ENCODE measurements at regions not wholly inside any gene's neighbourhood (a gene's known extent, or its start where the extent isn't known, plus 50 kb on each side); places are given as distances from the start of the nearest gene placed in this dataset.

DNA sequence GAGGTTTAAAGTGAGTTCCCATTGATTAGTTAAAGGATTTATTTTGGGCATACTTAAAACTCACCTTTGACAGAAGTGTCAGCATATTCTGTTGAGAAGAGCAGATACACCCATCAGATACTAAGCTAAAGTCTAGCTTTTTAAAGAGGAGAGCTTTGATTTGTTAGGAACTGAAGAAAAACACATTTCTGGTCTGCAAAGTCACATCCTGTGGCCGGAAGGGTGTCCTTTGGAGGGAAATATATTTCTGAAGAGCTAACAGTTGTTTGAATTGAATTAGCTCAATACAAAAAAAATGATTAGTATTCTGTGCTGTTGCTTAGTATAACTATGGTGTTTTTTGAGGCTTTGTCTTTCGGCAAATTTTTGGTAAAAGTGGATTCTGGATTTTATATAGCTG lies 302.7 kb downstream of the RFPL4B start:
- TF ChIP-seq CTCF (conservative IDR thresholded peaks at IDR 0.05; ENCODE audit: low read depth in 2 of 2), result no peak
- TF ChIP-seq POLR2AphosphoS5 (IDR thresholded peaks at IDR 0.05; ENCODE audit: low read depth), result no peak
- TF ChIP-seq EZH2 (IDR thresholded peaks at IDR 0.05; ENCODE audit: low read depth, unreplicated experiment), result no peak
- no peak for TF ChIP-seq ETS1 (IDR thresholded peaks at IDR 0.05)
- no peak for TF ChIP-seq EZH2phosphoT487 (IDR thresholded peaks at IDR 0.05; ENCODE audit: unreplicated experiment)
- no peak for TF ChIP-seq CREB1 (CRISPR knock-in tag; IDR thresholded peaks at IDR 0.05; ENCODE audit: low read depth)
- no peak for TF ChIP-seq REST (IDR thresholded peaks at IDR 0.05; ENCODE audit: unreplicated experiment)
